Activated CD8-positive, alpha-beta T cell treated with anti-CD3 and anti-CD28 coated beads, Interleukin-2, amount 10 ng/mL, durations not matched to agents 7 days and 5 days (primary cell): ENCODE measurements at regions not wholly inside any gene's neighbourhood (a gene's known extent, or its start where the extent isn't known, plus 50 kb on each side); places are given as distances from the start of the nearest gene placed in this dataset.

Experiments
- ATAC-seq: fragments of 150-1000 bp; cut with Tn5 transposase; one replicate; pipeline ENCODE4 v1.10.0; 2021; ENCODE audit warnings: moderate library complexity
- CTCF ChIA-PET: fragments of 350-600 bp; sonication (Branson Sonifier 250); formaldehyde crosslinking; loops from one replicate; lab custom pipeline; 2021; ENCODE audit warnings: antibody characterized with exemption; lab: Charles Lee
- POLR2A ChIA-PET: fragments of 350-600 bp; sonication (Branson Sonifier 250); formaldehyde crosslinking; loops from one replicate; lab custom pipeline; 2021; ENCODE audit warnings: antibody characterized with exemption; lab: Charles Lee
- DNase-seq: peaks from one replicate; pipeline ENCODE4 v3.0.0-alpha.2; 2020
- H3K27ac Mint-ChIP-seq: one replicate; pipeline ENCODE4 v1.8.0; 2021; ENCODE audit warnings: mild to moderate bottlenecking, mixed read lengths
- H3K27me3 Mint-ChIP-seq: one replicate; pipeline ENCODE4 v1.8.0; 2021; ENCODE audit warnings: low read depth, mixed read lengths
- H3K36me3 Mint-ChIP-seq: one replicate; pipeline ENCODE4 v1.8.0; 2021; ENCODE audit warnings: low read depth, mixed read lengths
- H3K4me1 Mint-ChIP-seq: one replicate; pipeline ENCODE4 v1.8.0; 2021; ENCODE audit warnings: low read depth, mixed read lengths
- H3K4me3 Mint-ChIP-seq: one replicate; pipeline ENCODE4 v1.8.0; 2021; ENCODE audit warnings: mild to moderate bottlenecking, mixed read lengths
- H3K9me3 Mint-ChIP-seq: one replicate; pipeline ENCODE4 v1.8.0; 2022; ENCODE audit warnings: mixed read lengths; ENCODE audit not compliant: insufficient read depth

GRCh38 chr14:82134411-82134810, 600.8 kb upstream of the SEL1L start:
- H3K4me1 Mint-ChIP-seq, result no peaks in the 10 kb centered on the region
- CTCF ChIA-PET, result no interaction called here

GRCh38 chr14:82138431-82138830, 604.8 kb upstream of the SEL1L start:
- no peak overlapping the region for H3K27ac Mint-ChIP-seq
- no peaks in the 10 kb centered on the region for H3K36me3 Mint-ChIP-seq

More at GRCh38 chr14:82134411-82134810, 600.8 kb upstream of the SEL1L start:
- H3K36me3 Mint-ChIP-seq, result no peaks in the 10 kb centered on the region
- POLR2A ChIA-PET, result no interaction called here
- no peaks in the 10 kb centered on the region for H3K27me3 Mint-ChIP-seq
- DNase-seq (no peak), ATAC-seq (no peak)
- H3K27ac Mint-ChIP-seq, result no peak overlapping the region
- H3K9me3 Mint-ChIP-seq, result peaks cover 3% of the 10 kb centered on the region
- H3K4me3 Mint-ChIP-seq, result no peak overlapping the region

GRCh38 chr14:82146846-82147245, 613.2 kb upstream of the SEL1L start:
- ATAC-seq (no peak), DNase-seq (no peak)
- H3K4me3 Mint-ChIP-seq, result no peak overlapping the region
- ChIA-PET CTCF (no interaction called here), POLR2A (no interaction called here)
- H3K9me3 Mint-ChIP-seq, result no peaks in the 10 kb centered on the region
- H3K36me3 Mint-ChIP-seq, result no peaks in the 10 kb centered on the region
- H3K27me3 Mint-ChIP-seq, result no peaks in the 10 kb centered on the region
- no peak overlapping the region for H3K27ac Mint-ChIP-seq
- H3K4me1 Mint-ChIP-seq, result no peaks in the 10 kb centered on the region

More at GRCh38 chr14:82138431-82138830, 604.8 kb upstream of the SEL1L start:
- ChIA-PET POLR2A (no interaction called here), CTCF (no interaction called here)
- H3K4me1 Mint-ChIP-seq, result no peaks in the 10 kb centered on the region
- no peak overlapping the region for H3K4me3 Mint-ChIP-seq
- ATAC-seq (no peak), DNase-seq (no peak)
- peaks cover 3% of the 10 kb centered on the region for H3K9me3 Mint-ChIP-seq
- no peaks in the 10 kb centered on the region for H3K27me3 Mint-ChIP-seq

- ChIA-PET POLR2A (no interaction called here), CTCF (no interaction called here)
- Mint-ChIP-seq H3K36me3 (no peaks in the 10 kb centered on the region), H3K9me3 (peaks cover 3% of the 10 kb centered on the region), H3K27me3 (no peaks in the 10 kb centered on the region), H3K4me3 (no peak overlapping the region), H3K27ac (no peak overlapping the region), H3K4me1 (no peaks in the 10 kb centered on the region)
- ATAC-seq (no peak), DNase-seq (no peak)
Measured at GRCh38 chr14:82153689-82154088, 620.0 kb upstream of the SEL1L start.

- ChIA-PET CTCF (no interaction called here), POLR2A (no interaction called here)
- ATAC-seq, result no peak
- Mint-ChIP-seq H3K27me3 (no peaks in the 10 kb centered on the region), H3K36me3 (no peaks in the 10 kb centered on the region), H3K27ac (no peak overlapping the region), H3K9me3 (peaks cover 15% of the 10 kb centered on the region), H3K4me1 (no peaks in the 10 kb centered on the region), H3K4me3 (no peak overlapping the region)
- no peak for DNase-seq
Measured at GRCh38 chr14:82159624-82160023, 626.0 kb upstream of the SEL1L start.

- no peak for DNase-seq
- ChIA-PET CTCF (no interaction called here), POLR2A (no interaction called here)
- Mint-ChIP-seq H3K4me3 (no peak overlapping the region), H3K27me3 (no peaks in the 10 kb centered on the region), H3K4me1 (no peaks in the 10 kb centered on the region), H3K9me3 (no peaks in the 10 kb centered on the region), H3K36me3 (no peaks in the 10 kb centered on the region), H3K27ac (no peak overlapping the region)
- ATAC-seq, result no peak
Measured at GRCh38 chr14:82180139-82180538, 646.5 kb upstream of the SEL1L start.

GRCh38 chr14:82182646-82183045, 649.0 kb upstream of the SEL1L start:
- no peak for ATAC-seq
- Mint-ChIP-seq H3K36me3 (no peaks in the 10 kb centered on the region), H3K4me1 (no peaks in the 10 kb centered on the region), H3K4me3 (no peak overlapping the region), H3K27ac (no peak overlapping the region), H3K27me3 (no peaks in the 10 kb centered on the region), H3K9me3 (peaks cover 7% of the 10 kb centered on the region)
- POLR2A ChIA-PET, result no interaction called here
- DNase-seq, result no peak
- CTCF ChIA-PET, result no interaction called here

- H3K4me1 Mint-ChIP-seq, result no peaks in the 10 kb centered on the region
- CTCF ChIA-PET, result no interaction called here
Measured at GRCh38 chr14:82190742-82191141, 657.1 kb upstream of the SEL1L start.

GRCh38 chr14:82192387-82192786, 658.7 kb upstream of the SEL1L start:
- Mint-ChIP-seq H3K27me3 (no peaks in the 10 kb centered on the region), H3K4me1 (no peaks in the 10 kb centered on the region), H3K4me3 (no peak overlapping the region), H3K9me3 (peaks cover 12% of the 10 kb centered on the region), H3K36me3 (no peaks in the 10 kb centered on the region), H3K27ac (no peak overlapping the region)
- POLR2A ChIA-PET, result no interaction called here
- DNase-seq (no peak), ATAC-seq (no peak)
- CTCF ChIA-PET, result no interaction called here

More at GRCh38 chr14:82190742-82191141, 657.1 kb upstream of the SEL1L start:
- Mint-ChIP-seq H3K36me3 (no peaks in the 10 kb centered on the region), H3K4me3 (no peak overlapping the region), H3K9me3 (peaks cover 19% of the 10 kb centered on the region), H3K27me3 (no peaks in the 10 kb centered on the region), H3K27ac (no peak overlapping the region)
- POLR2A ChIA-PET, result no interaction called here
- DNase-seq, result no peak
- ATAC-seq, result no peak

GRCh38 chr14:82223276-82223675, 689.6 kb upstream of the SEL1L start:
- H3K4me3 Mint-ChIP-seq, result no peak overlapping the region
- no peaks in the 10 kb centered on the region for H3K36me3 Mint-ChIP-seq
- ATAC-seq, result no peak
- DNase-seq, result no peak
- no peaks in the 10 kb centered on the region for H3K27me3 Mint-ChIP-seq
- CTCF ChIA-PET, result no interaction called here
- H3K4me1 Mint-ChIP-seq, result no peaks in the 10 kb centered on the region
- POLR2A ChIA-PET, result no interaction called here
- no peak overlapping the region for H3K27ac Mint-ChIP-seq
- H3K9me3 Mint-ChIP-seq, result no peaks in the 10 kb centered on the region

- Mint-ChIP-seq H3K27me3 (no peaks in the 10 kb centered on the region), H3K36me3 (no peaks in the 10 kb centered on the region), H3K4me1 (no peaks in the 10 kb centered on the region), H3K27ac (no peak overlapping the region), H3K4me3 (no peak overlapping the region), H3K9me3 (no peaks in the 10 kb centered on the region)
- ATAC-seq, result no peak
- ChIA-PET CTCF (no interaction called here), POLR2A (no interaction called here)
- DNase-seq, result no peak
Measured at GRCh38 chr14:82224610-82225009, 691.0 kb upstream of the SEL1L start.

- H3K9me3 Mint-ChIP-seq, result no peaks in the 10 kb centered on the region
- no peaks in the 10 kb centered on the region for H3K27me3 Mint-ChIP-seq
- DNase-seq (no peak), ATAC-seq (no peak)
- no peak overlapping the region for H3K4me3 Mint-ChIP-seq
- ChIA-PET CTCF (no interaction called here), POLR2A (no interaction called here)
- H3K36me3 Mint-ChIP-seq, result no peaks in the 10 kb centered on the region
- no peaks in the 10 kb centered on the region for H3K4me1 Mint-ChIP-seq
- H3K27ac Mint-ChIP-seq, result no peak overlapping the region
Measured at GRCh38 chr14:82230748-82231147, 697.1 kb upstream of the SEL1L start.

GRCh38 chr14:82238649-82239048, 705.0 kb upstream of the SEL1L start:
- no peaks in the 10 kb centered on the region for H3K4me1 Mint-ChIP-seq
- no peak overlapping the region for H3K27ac Mint-ChIP-seq
- no peak for ATAC-seq
- H3K36me3 Mint-ChIP-seq, result no peaks in the 10 kb centered on the region
- H3K27me3 Mint-ChIP-seq, result no peaks in the 10 kb centered on the region
- ChIA-PET POLR2A (no interaction called here), CTCF (no interaction called here)
- no peak for DNase-seq
- peaks cover 8% of the 10 kb centered on the region for H3K9me3 Mint-ChIP-seq
- H3K4me3 Mint-ChIP-seq, result no peak overlapping the region
